DOHH2 (cell line): ENCODE measurements at regions not wholly inside any gene's neighbourhood (a gene's known extent, or its start where the extent isn't known, plus 50 kb on each side); places are given as distances from the start of the nearest gene placed in this dataset.

Experiments used
- H3F3A ChIP-seq: fragments of 200-600 bp; sonication (generic), shearing (Covaris generic); 2 replicates; pipeline ENCODE4 v1.6.0; 2016; ENCODE audit warnings: antibody characterized with exemption, mild to moderate bottlenecking; ENCODE audit not compliant: control insufficient read depth, insufficient read depth
- H3K27ac ChIP-seq: fragments of 200-600 bp; sonication (generic); 2 replicates; pipeline ENCODE4 v1.5.1; 2014; ENCODE audit warnings: low read depth, mild to moderate bottlenecking, low read length, moderate library complexity
- H3K27me3 ChIP-seq: fragments of 200-600 bp; sonication (generic); 2 replicates; pipeline ENCODE4 v1.6.1; 2014; ENCODE audit warnings: mild to moderate bottlenecking, low read length, mixed read lengths; ENCODE audit not compliant: control insufficient read depth
- H3K36me3 ChIP-seq: fragments of 200-600 bp; sonication (generic); 2 replicates; pipeline ENCODE4 v1.6.1; 2014; ENCODE audit warnings: mild to moderate bottlenecking, low read length, moderate library complexity, mixed read lengths; ENCODE audit not compliant: control insufficient read depth
- H3K4me1 ChIP-seq: fragments of 200-600 bp; sonication (generic); 2 replicates; pipeline ENCODE4 v1.6.1; 2014; ENCODE audit warnings: mild to moderate bottlenecking, low read length, mixed read lengths; ENCODE audit not compliant: control insufficient read depth
- H3K4me2 ChIP-seq: fragments of 200-600 bp; sonication (generic); 2 replicates; pipeline ENCODE4 v1.6.0; 2014; ENCODE audit warnings: mild to moderate bottlenecking, low read length, moderate library complexity
- H3K4me3 ChIP-seq: fragments of 200-600 bp; sonication (generic); 2 replicates; pipeline ENCODE4 v1.5.1; 2014; ENCODE audit warnings: mild to moderate bottlenecking, low read length, mixed read lengths
- H3K79me2 ChIP-seq: fragments of 200-600 bp; sonication (generic); 2 replicates; pipeline ENCODE4 v1.6.1; 2014; ENCODE audit warnings: mild to moderate bottlenecking, low read length, mixed read lengths; ENCODE audit not compliant: control insufficient read depth
- H3K9me2 ChIP-seq: fragments of 200-600 bp; sonication (generic); replicated peaks from 2 replicates; pipeline ENCODE4 v1.6.1; 2014; ENCODE audit warnings: mild to moderate bottlenecking, low read length, mixed read lengths; ENCODE audit not compliant: control insufficient read depth
- H3K9me3 ChIP-seq: fragments of 200-600 bp; sonication (generic); 2 replicates; pipeline ENCODE4 v1.6.1; 2014; ENCODE audit warnings: antibody characterized with exemption, low read length, mixed read lengths; ENCODE audit not compliant: control insufficient read depth, insufficient read depth
- H4K20me1 ChIP-seq: fragments of 200-600 bp; sonication (generic); 2 replicates; pipeline ENCODE4 v1.6.0; 2014; ENCODE audit warnings: low read depth, mild to moderate bottlenecking, antibody characterized with exemption, low read length, moderate library complexity; ENCODE audit not compliant: control insufficient read depth, insufficient read depth
- EZH2phosphoT487 ChIP-seq: fragments of 200-600 bp; sonication (generic); IDR thresholded peaks from 2 replicates; pipeline ENCODE4 v1.6.1; 2017; ENCODE audit warnings: borderline replicate concordance, mild to moderate bottlenecking, antibody characterized with exemption, low read length, moderate library complexity, mixed read lengths
- TF ChIP-seq, protein P1 (sequence below): fragments of 200-600 bp; sonication (generic); IDR thresholded peaks from one replicate; pipeline ENCODE4 v1.5.1; 2014; ENCODE audit warnings: antibody characterized with exemption, mild to moderate bottlenecking, low read depth, low read length; ENCODE audit not compliant: poor library complexity, severe bottlenecking

DNA sequence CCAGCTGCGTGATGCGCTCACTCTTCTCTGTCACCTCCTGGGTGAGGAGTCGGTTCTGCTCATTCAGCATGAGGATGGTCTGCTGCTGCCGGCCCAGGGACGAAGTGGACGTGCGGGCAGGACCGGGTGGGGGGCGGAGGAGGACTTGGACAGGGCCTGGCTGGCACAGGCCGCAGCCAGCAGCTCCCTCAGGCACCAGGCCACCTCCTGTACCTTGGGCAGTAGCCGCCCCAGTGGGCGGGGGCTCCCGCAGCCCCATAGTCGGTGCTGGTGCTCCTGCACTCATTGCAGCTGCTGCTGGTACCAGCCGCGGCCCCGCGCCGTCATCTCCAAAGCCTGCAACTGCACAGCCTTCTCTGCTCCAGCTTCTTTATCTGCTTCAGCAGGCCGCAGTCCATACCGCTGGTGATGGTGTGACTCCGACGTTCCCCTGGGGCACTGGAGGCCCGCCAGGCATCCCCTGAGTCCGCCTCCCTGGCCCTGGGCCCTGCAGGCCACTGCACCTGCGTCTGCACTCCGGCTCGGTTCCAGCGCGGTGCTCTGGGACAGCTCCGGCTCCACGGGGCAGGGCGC, 884.9 kb upstream of the ZNF722 start:
- Histone ChIP-seq H3F3A (no peaks in the 10 kb centered on the region), H3K4me3 (no peak overlapping the region), H3K4me1 (no peaks in the 10 kb centered on the region), H3K27ac (no peak overlapping the region), H3K27me3 (no peaks in the 10 kb centered on the region), H3K4me2 (no peak overlapping the region), H3K36me3 (no peaks in the 10 kb centered on the region), H3K9me3 (peaks cover 29% of the 10 kb centered on the region; the same call in 1 of the 2 replicates), H3K79me2 (no peaks in the 10 kb centered on the region), H4K20me1 (no peaks in the 10 kb centered on the region), H3K9me2 (no peaks in the 10 kb centered on the region)
- no peak for TF ChIP-seq EZH2phosphoT487
- TF ChIP-seq, protein P1, sequence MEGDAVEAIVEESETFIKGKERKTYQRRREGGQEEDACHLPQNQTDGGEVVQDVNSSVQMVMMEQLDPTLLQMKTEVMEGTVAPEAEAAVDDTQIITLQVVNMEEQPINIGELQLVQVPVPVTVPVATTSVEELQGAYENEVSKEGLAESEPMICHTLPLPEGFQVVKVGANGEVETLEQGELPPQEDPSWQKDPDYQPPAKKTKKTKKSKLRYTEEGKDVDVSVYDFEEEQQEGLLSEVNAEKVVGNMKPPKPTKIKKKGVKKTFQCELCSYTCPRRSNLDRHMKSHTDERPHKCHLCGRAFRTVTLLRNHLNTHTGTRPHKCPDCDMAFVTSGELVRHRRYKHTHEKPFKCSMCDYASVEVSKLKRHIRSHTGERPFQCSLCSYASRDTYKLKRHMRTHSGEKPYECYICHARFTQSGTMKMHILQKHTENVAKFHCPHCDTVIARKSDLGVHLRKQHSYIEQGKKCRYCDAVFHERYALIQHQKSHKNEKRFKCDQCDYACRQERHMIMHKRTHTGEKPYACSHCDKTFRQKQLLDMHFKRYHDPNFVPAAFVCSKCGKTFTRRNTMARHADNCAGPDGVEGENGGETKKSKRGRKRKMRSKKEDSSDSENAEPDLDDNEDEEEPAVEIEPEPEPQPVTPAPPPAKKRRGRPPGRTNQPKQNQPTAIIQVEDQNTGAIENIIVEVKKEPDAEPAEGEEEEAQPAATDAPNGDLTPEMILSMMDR, result no peak

DNA sequence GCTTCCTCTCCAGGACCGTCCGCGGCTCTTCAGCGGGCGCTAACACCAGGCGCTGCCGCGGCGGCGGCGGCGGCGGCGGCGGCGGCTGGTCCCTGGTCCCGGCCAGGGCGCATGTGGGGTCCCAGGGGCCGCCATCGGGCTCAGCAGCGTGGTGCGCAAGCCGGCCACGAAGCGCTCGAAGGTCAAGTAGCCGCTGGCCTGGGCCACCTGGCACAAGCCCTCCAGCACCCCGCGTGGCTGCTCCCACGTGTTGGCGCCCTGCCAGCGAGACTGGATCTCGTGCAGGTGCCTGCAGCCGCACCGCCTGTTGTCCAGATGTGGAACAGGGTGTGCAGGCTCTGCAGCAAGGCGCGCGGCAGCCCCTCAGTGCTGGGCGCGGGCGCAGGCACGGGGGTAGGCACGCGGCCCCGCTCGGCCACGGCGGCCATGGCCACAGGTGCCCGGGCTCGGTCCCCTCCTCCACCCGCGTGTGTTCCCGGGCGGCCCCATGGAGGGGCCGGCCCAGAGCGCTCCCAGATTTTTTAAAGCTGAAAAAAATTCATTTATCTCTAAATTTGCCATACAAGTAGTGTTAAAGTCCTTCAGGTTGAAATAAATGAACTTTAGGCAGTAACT, 884.2 kb upstream of the ZNF722 start:
- H3K4me3 ChIP-seq, result no peak overlapping the region

More for the DNA sequence above, 884.2 kb upstream of the ZNF722 start:
- Histone ChIP-seq H3K27me3 (no peaks in the 10 kb centered on the region), H3F3A (no peaks in the 10 kb centered on the region), H4K20me1 (no peaks in the 10 kb centered on the region), H3K27ac (no peak overlapping the region), H3K9me2 (no peaks in the 10 kb centered on the region), H3K4me2 (no peak overlapping the region), H3K79me2 (no peaks in the 10 kb centered on the region), H3K9me3 (peaks cover 29% of the 10 kb centered on the region; the same call in 1 of the 2 replicates), H3K36me3 (no peaks in the 10 kb centered on the region), H3K4me1 (no peaks in the 10 kb centered on the region)
- TF ChIP-seq EZH2phosphoT487, result no peak
- TF ChIP-seq, protein P1, result no peak
